GM18508 (cell line): ENCODE measurements at regions not wholly inside any gene's neighbourhood (a gene's known extent, or its start where the extent isn't known, plus 50 kb on each side); places are given as distances from the start of the nearest gene placed in this dataset.
"Not testable (repeated sequence)": the region's sequence is repeated elsewhere in the genome, so short reads cannot be mapped to it uniquely, and the experiment has no call there.

Experiments used
- ATAC-seq: cut with Tn5 transposase; IDR thresholded peaks from one replicate; pipeline ENCODE4 v1.9.1; 2021; ENCODE audit warnings: moderate number of reproducible peaks; ENCODE audit not compliant: insufficient read depth, unreplicated experiment

DNA sequence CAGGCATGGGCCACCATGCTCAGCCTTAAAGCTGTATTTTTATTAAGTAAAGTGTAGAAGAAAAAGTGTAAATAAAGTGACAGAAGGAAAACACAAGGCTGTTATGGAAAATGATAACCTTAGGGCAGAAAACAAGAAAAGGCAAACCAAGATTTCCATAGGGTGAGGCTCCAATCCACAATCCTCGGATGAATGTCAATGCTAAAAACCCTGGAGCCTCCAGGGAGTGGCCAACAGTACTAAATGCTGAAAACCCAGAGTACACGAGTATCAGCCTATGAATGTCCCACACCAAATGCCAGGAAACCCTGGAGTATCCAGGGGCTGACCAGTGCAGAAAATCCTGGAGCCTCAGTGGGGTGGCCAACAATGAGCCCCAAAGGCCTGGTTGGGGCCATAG is 292.6 kb downstream of the RPIA start:
- ATAC-seq: not testable (repeated sequence)

DNA sequence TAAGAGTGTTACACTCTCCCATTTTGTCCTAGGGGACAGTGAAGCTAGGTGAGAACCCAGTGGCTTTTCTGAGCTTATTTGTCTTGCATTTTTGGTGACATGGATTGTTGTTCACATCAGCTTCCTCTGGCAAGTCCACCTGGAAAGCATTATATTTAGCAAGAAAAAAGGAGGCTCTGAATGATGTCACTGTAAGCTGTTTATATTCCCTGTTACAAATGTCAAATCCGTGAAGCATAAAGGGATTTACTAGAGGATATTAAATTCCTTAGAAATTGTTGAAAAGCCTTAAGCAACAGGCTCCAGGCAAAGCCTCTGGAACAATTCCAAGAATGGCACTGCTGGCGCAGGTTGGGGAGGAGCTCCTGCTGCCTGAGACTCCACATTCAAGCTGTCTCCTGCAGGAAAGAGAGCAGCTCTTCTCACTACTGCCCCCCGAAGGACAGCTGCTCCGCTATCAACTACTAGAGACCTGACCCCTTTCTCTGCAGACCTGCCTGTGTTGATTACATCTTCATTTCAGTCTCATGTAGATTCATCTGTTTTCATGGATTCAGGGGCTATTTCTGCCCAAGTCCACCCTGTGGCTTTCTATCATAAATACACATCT is 295.4 kb downstream of the RPIA start:
- not testable (repeated sequence) for ATAC-seq

DNA sequence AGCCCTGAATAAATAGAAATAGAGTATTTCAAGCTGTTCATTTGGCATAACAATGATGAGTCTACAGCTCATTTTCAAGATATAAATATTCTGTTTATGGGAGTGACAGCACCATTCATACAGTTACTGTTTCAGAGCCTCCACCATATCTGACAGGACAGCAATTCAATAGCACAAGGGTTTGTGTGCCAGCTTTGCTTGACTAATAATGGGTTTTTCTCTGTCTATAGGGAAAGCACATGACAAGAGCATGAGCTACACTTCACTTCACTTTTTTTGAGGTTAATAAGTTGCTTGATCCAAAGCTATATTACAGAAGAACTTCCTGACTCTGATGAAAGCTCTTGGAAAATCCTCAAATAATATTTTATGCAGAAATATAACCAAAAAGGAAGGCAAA is 297.1 kb downstream of the RPIA start:
- not testable (repeated sequence) for ATAC-seq

DNA sequence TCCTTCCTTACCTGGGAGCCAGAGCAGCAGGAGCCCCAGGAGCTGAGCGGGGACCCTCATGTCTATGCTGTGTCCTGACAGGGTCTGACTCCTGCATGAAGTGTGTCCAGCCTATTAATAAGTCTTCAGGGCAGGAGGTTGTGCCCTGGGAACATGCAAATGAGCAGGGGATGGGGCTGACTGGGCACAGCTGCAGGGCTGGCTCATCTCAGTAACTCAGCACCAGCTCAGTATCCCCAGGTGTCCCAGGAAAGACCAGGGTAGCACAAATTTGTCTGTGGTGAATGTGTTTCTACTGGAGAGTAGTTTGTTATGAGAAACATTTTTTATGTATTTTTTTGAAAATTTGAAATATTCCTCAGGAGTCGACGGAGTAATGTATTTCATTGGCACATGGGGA is 301.3 kb downstream of the RPIA start:
- not testable (repeated sequence) for ATAC-seq

DNA sequence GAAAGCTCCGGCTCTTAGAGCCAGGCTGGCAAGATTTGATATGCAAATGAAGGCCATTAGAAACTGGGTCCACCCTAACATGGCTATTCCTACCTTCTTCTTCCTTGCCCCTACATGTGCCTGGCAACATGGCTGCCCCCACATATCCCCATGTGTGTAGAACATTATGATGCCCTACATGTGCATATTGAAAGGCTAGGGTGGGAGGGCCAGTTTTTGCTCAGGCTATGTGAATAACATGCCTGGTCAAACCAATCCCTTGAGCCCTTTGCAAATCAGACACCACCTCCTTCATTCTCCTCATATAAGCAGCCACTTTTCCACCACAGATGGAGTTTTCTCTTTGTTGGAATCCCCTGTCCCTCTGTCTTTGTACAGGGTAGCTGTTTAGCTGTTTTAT is 303.4 kb downstream of the RPIA start:
- ATAC-seq: not testable (repeated sequence)

DNA sequence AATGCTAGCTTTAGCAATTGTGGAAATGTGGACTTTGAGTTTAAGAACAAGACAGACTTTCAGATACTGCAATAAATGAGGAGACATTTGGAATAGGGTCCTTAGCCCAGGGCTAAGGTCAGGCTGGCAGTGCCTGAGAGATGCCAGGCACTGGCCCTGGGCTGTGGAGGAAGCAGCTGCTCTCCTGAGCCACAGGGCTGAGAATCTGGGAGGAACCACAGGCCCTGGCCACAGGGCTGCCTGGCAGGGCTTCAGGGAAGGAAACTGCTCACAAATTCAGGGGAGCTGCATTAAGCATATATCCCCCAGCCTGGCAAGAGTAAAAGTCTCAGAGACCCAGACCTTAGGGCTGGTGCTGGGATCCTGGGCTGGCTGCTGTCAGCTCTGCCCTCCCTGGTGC is 305.1 kb downstream of the RPIA start:
- not testable (repeated sequence) for ATAC-seq

DNA sequence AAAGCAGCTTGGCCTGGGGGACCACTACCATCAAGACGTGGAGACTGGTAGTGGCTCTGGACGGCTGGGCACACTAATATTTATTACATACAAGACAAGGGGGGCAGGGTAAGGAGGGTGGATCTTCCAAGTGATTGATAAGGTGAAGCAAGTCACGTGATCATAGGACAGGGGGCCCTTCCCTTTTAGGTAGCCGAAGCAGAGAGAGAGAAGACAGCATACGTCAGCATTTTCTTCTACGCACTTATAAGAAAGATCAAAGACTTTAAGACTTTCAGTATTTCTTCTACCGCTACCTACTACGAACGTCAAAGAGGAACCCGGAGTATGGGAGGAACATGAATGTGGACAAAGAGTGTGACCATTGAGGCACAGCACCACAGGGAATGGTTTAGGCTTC is 307.9 kb downstream of the RPIA start:
- no peak for ATAC-seq

DNA sequence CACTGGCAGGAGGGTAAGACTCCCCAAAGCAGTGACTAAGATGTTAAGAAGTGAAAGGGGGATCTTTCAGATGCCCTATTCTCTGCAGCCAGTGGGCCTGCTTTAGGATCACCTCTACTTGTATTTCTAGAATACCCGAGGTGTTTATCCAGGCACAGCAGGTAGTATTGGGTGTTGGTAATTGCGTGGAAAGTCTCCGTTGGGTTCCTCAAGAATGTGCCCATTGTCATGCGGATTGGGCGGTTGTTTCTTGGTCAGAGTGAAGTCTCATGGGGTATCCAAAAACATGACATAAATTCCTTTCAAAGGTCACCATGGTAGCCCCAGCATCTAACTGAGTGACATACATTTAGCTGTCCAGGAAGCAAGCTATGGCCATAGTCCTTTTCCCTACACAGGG is 308.8 kb downstream of the RPIA start:
- no peak for ATAC-seq

DNA sequence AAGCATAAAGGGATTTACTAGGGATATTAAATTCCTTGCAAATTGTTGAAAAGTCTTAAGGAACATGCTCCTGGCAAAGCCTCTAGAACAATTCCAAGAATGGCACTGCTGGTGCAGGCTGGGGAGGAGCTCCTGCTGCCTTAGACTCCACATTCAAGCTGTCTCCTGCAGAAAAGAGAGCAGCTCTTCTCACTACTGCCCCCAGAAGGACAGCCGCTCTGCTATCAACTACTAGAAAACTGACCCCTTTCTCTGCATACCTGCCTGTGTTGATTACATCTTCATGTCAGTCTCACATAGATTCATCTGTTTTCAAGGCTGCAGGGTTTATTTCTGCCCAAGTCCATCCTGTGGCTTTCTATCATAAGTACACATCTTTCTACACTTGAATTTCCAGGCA is 312.8 kb downstream of the RPIA start:
- not testable (repeated sequence) for ATAC-seq

DNA sequence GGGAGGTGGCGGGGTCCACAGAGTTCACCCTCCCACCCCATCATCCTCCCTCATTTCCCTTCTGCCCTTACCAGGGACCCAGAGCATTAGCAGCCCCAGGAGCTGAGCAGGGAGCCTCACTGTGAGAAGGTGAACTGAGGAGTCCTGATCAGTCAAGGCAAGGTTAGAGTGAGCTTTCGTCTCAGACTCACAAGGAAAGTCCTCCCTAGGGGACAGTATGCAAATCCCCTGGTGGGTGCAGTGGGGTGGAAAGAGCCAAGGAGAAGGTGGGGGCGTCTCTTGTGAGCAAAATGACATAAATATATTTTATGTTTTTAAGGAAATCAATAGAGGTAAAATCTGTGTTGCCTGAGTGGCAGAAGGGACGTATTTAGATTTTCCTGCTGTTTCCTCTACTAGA is 329.1 kb downstream of the RPIA start:
- ATAC-seq: not testable (repeated sequence)

DNA sequence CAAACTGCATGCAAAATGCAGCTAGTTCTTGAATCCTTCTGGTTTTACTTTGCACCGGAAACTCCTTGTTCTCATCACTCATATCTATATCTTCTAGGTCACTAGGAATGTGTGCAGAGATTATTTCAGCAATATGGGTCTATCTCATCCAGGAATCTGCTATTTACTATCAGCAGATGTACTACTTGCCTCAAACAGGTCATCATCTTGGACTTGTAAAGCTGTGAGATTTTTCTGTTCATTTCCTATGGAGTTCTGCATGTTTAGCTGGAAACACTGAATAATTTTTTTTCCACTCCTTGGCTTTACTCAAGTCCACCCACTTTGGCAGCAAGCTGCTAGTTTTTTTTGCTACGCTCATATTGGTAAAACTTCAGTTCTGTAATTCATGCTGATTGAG is 334.8 kb downstream of the RPIA start:
- not testable (repeated sequence) for ATAC-seq

DNA sequence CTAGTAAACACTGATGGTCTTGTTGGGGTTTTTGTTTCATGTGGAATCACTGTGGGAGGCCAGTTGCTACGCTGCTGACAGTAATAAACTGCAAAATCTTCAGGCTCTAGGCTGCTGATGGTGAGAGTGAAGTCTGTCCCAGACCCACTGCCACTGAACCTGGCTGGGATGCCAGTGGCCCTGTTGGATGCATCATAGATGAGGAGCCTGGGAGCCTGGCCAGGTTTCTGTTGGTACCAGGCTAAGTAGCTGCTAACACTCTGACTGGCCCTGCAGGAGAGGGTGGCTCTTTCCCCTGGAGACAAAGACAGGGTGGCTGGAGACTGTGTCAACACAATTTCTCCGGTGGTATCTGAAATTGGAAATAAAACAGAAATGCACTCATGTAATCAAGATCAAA is 335.6 kb downstream of the RPIA start:
- not testable (repeated sequence) for ATAC-seq

DNA sequence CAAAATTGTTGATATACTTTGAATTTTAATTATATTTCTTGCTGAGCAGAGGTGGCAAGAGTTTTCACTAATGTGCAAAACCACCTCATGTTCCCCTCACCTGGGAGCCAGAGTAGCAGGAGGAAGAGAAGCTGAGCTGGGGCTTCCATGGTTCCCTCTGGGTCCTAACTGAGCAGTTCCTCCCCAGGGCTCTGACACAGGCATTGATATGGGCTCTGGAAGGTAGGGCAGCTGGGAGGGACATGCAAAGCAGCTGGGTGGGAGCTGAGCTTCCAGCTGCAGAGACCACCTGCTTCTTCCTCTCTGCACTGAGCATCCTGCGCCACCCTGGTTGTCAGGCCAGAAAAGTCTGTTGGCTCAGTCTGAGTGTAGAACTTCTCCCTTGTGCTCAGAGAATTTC is 336.1 kb downstream of the RPIA start:
- ATAC-seq: not testable (repeated sequence)

DNA sequence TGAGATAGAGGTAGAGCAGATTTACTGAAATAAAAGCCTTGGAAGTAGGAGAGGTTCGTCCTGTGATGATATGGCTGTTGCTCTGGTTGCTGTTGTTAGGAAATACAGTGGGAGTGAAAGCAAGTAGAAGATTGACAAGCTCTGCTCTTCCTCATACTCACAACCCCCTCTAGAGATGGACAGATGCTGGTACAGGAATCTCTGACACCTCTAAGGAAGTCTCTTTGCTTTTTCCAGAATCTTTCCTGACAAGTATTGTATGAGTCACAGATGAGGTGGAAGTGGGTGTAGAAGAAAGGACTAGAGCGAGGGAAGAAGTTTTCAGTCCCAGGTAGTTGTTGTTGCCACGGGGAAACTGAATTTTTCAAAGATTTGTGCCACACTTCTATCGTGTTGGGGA is 337.8 kb downstream of the RPIA start:
- not testable (repeated sequence) for ATAC-seq

DNA sequence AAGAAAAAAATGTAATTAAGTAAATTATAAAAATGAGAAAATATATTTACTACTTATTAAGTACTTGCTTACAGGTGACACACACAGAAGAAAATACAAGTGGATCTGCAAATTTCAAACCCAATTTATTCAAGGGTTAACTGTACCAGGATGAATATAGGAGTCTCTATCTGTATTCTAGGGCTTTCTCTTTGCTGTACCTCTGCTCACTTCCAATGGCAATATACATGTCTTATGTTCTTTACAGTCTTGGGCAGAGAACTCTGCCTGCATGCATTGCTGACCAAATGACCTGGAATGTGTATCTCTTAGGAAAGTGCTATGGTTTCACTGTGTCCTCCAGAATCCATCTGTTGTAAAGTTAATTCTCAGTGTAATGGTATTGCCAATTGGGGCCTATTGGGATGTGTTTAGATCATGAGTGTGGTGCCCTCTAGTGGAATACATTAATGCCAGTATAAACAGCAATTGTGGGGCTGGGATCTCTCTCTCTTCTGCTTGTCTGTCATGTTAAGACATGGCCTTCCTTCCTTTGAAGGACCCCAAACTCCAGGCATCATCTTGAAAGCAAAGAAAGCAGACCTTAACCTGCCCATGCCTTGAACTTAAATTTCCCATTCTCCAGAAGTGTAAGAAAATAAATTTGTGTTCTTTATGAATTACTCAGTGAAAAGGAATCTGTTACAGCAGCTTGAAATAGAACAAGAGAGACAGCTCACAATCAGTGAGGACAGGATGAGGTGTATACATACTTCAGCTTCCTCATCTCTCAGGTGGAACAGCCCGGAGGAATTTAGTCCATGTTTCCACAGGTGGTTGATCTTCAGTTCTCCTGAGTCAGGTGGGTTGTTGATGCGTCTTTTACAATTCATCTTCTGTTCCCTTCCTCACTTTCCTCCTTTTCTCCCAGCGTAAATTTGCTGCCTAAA is 356.9 kb downstream of the RPIA start:
- ATAC-seq: not testable (repeated sequence)

DNA sequence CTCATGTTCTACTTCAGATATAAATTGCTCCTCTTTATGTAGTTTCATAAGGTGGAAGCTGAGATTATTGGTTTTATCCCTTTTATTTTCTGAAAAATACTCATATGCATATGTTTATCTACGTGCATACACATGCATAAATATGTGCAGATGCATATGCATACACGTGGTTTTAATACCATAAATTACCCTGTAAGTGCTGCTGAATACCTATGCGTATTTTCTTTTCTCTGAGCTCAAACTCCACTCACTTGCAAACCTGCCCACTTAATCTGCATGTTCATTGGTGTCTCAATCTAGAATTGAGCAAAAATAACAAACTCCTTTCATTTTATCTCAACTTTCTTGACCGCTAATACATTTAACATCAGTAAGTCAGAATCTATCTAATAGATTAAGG is 367.1 kb downstream of the RPIA start:
- not testable (repeated sequence) for ATAC-seq

DNA sequence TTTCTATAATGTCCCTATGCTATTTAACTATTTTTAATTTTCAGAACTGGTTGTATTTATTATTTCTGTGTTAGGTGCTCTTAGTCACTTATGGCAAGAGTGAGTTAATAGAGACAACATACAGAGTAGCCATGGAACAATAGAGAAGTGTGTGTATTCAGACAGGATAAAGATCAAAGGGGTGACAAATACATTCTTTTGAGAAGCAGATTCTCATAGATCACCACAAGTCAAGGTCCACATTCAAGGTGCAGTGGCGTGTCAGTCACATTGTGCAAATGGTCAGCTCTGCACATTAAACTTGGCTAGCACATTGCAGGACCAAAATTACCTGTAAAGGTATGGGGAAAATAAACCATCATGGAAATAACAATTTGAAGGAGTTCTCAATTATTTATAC is 369.7 kb downstream of the RPIA start:
- ATAC-seq: not testable (repeated sequence)

DNA sequence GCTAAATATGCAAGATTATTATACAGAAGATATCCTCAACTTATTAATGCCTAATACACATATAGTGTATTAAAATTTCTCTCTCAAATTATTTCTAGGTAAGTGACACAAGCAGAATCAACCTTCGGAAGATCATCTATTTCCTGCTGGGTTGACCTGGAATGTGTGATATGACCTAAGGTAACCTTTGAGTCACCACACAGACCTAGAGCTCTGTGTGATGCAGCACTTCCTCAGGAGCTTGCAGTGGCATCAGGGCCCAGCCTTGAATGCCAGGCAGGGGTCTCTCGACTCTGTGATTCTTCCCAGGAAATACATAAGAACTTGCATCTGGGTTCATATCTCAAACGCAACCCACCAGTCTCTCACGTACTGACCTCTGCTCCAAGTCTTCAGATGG is 385.3 kb downstream of the RPIA start:
- not testable (repeated sequence) for ATAC-seq

DNA sequence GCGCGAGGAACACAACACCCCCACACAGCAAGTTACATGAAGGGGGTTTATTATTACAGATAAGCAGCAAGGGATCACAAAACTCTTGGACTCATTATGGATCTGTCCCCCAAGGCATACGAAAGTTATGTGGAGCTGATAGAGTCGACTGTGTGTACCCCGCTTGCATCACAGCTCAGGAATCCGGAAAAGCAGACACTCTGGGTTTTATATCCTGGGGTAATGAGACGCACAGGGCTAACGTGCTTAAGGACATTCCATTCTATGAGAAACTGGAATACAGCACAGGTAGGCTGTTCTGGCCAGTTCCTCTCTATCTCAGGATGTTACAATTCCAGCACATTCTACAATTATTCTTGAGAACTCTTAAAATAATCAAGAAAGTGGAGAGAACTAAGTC is 401.4 kb downstream of the RPIA start:
- ATAC-seq: not testable (repeated sequence)

DNA sequence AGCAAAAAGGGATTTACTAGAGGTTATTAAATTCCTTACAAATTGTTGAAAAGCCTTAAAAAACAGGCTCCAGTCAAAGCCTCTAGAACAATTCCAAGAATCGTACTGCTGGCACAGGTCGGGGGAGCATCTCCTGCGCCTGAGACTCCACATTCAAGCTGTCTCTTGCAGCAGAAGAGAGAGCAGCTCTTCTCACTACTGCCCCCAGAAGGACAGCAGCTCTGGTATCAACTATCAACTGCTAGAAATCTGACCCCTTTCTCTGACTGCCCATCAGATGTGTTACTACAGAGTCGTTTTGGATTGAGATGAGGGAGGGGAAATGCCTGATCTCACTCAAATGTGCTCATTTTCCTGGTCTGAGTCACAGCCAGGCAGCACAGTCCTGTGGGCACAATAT is 403.6 kb downstream of the RPIA start:
- not testable (repeated sequence) for ATAC-seq

DNA sequence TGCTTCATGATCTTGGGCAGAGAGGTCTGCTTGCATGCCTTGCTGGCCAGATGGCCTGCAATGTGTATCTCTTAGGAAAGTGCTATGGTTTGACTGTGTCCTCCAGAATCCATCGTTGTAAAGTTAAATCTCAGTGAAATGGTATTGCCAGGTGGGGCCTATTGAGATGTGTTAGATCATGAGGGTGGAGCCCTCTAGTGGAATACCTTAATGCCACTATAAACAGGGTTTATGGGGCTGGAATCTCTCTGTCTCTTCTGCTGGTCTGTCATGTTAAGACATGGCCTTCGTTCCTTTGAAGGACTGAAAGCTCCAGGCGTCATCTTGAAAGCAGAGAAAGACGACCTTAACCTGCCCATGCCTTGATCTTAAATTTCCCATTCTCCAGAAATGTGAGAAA is 411.1 kb downstream of the RPIA start:
- ATAC-seq: not testable (repeated sequence)
